HEK293 (cell line): ENCODE measurements at regions not wholly inside any gene's neighbourhood (a gene's known extent, or its start where the extent isn't known, plus 50 kb on each side); places are given as distances from the start of the nearest gene placed in this dataset.

Source experiments
- HOXC10 ChIP-seq: sonication (generic); formaldehyde crosslinking; IDR thresholded peaks from 2 replicates; pipeline ENCODE4 v1.8.1; 2023; ENCODE audit warnings: mild to moderate bottlenecking, missing genetic modification reagents
- TCF7L2 ChIP-seq: IDR thresholded peaks from 2 replicates; pipeline ENCODE4 v1.6.1; 2011; ENCODE audit warnings: low read depth, mild to moderate bottlenecking, inconsistent platforms, low read length, moderate library complexity, borderline replicate concordance
- ZBTB1 ChIP-seq: fragments of 450-650 bp; formaldehyde crosslinking; IDR thresholded peaks from 2 replicates; pipeline ENCODE4 v1.5.1; 2016; ENCODE audit warnings: missing biosample characterization, missing genetic modification characterization
- ZNF114 ChIP-seq: fragments of 450-650 bp; formaldehyde crosslinking; IDR thresholded peaks from 2 replicates; pipeline ENCODE4 v1.5.0; 2017; ENCODE audit warnings: missing biosample characterization, missing genetic modification characterization
- ZNF138 ChIP-seq: fragments of 450-650 bp; formaldehyde crosslinking; IDR thresholded peaks from 2 replicates; pipeline ENCODE4 v1.5.1; 2016; ENCODE audit warnings: missing biosample characterization, missing genetic modification characterization, borderline replicate concordance
- ZNF404 ChIP-seq: fragments of 450-650 bp; formaldehyde crosslinking; IDR thresholded peaks from 2 replicates; pipeline ENCODE4 v1.5.1; 2017; ENCODE audit warnings: missing biosample characterization, missing genetic modification characterization
- ZNF530 ChIP-seq: fragments of 450-650 bp; formaldehyde crosslinking; IDR thresholded peaks from 2 replicates; pipeline ENCODE4 v1.5.1; 2016; ENCODE audit warnings: low read depth, missing biosample characterization, missing genetic modification characterization
- ZXDB ChIP-seq: fragments of 450-650 bp; formaldehyde crosslinking; IDR thresholded peaks from 2 replicates; pipeline ENCODE4 v1.5.1; 2016; ENCODE audit warnings: missing biosample characterization, missing genetic modification characterization
- TF ChIP-seq, protein P1 (sequence below): fragments of 450-650 bp; formaldehyde crosslinking; IDR thresholded peaks from 2 replicates; pipeline ENCODE4 v1.5.1; 2016; ENCODE audit warnings: missing biosample characterization, missing genetic modification characterization
- TF ChIP-seq, protein P2 (sequence below): fragments of 450-650 bp; formaldehyde crosslinking; IDR thresholded peaks from 2 replicates; pipeline ENCODE4 v1.5.1; 2016; ENCODE audit warnings: missing biosample characterization, missing genetic modification characterization
- TF ChIP-seq, protein P3 (sequence below): IDR thresholded peaks from 2 replicates; pipeline ENCODE4 v1.6.1; 2011; ENCODE audit warnings: mild to moderate bottlenecking, low read depth, low read length, borderline replicate concordance
- TF ChIP-seq, protein P4 (sequence below): fragments of 450-650 bp; formaldehyde crosslinking; IDR thresholded peaks from 2 replicates; pipeline ENCODE4 v1.5.1; 2016; ENCODE audit warnings: missing biosample characterization, missing genetic modification characterization

DNA sequence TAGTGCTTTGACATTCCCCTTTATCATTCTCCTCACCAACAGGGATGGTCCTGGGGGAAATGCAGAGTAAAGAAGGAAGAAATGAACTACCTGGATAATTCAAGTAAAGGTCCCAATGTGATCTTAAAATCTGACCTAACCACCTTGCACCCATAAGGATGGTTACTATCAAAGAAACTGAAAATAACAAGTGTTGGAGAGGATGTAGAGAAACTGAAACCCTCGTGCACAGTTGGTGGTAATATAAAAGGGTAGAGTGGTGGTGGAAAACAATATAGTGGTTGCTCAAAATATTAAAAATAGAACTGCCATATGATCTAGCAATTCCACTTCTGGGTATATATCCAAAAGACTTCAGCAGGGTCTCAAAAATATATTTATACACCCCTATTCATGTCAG lies 298.6 kb upstream of the PPARGC1A start:
- no peak for TF ChIP-seq TCF7L2
- TF ChIP-seq, protein P1, sequence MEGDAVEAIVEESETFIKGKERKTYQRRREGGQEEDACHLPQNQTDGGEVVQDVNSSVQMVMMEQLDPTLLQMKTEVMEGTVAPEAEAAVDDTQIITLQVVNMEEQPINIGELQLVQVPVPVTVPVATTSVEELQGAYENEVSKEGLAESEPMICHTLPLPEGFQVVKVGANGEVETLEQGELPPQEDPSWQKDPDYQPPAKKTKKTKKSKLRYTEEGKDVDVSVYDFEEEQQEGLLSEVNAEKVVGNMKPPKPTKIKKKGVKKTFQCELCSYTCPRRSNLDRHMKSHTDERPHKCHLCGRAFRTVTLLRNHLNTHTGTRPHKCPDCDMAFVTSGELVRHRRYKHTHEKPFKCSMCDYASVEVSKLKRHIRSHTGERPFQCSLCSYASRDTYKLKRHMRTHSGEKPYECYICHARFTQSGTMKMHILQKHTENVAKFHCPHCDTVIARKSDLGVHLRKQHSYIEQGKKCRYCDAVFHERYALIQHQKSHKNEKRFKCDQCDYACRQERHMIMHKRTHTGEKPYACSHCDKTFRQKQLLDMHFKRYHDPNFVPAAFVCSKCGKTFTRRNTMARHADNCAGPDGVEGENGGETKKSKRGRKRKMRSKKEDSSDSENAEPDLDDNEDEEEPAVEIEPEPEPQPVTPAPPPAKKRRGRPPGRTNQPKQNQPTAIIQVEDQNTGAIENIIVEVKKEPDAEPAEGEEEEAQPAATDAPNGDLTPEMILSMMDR (tag by site-specific recombination), result no peak
- TF ChIP-seq ZNF404 (tag by site-specific recombination), result no peak
- TF ChIP-seq, protein P2, sequence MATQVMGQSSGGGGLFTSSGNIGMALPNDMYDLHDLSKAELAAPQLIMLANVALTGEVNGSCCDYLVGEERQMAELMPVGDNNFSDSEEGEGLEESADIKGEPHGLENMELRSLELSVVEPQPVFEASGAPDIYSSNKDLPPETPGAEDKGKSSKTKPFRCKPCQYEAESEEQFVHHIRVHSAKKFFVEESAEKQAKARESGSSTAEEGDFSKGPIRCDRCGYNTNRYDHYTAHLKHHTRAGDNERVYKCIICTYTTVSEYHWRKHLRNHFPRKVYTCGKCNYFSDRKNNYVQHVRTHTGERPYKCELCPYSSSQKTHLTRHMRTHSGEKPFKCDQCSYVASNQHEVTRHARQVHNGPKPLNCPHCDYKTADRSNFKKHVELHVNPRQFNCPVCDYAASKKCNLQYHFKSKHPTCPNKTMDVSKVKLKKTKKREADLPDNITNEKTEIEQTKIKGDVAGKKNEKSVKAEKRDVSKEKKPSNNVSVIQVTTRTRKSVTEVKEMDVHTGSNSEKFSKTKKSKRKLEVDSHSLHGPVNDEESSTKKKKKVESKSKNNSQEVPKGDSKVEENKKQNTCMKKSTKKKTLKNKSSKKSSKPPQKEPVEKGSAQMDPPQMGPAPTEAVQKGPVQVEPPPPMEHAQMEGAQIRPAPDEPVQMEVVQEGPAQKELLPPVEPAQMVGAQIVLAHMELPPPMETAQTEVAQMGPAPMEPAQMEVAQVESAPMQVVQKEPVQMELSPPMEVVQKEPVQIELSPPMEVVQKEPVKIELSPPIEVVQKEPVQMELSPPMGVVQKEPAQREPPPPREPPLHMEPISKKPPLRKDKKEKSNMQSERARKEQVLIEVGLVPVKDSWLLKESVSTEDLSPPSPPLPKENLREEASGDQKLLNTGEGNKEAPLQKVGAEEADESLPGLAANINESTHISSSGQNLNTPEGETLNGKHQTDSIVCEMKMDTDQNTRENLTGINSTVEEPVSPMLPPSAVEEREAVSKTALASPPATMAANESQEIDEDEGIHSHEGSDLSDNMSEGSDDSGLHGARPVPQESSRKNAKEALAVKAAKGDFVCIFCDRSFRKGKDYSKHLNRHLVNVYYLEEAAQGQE, result no peak
- TF ChIP-seq ZNF530 (tag by site-specific recombination), result no peak
- no peak for TF ChIP-seq ZBTB1 (tag by site-specific recombination)
- no peak for TF ChIP-seq ZNF138 (tag by site-specific recombination)
- no peak for TF ChIP-seq HOXC10
- TF ChIP-seq, protein P3, sequence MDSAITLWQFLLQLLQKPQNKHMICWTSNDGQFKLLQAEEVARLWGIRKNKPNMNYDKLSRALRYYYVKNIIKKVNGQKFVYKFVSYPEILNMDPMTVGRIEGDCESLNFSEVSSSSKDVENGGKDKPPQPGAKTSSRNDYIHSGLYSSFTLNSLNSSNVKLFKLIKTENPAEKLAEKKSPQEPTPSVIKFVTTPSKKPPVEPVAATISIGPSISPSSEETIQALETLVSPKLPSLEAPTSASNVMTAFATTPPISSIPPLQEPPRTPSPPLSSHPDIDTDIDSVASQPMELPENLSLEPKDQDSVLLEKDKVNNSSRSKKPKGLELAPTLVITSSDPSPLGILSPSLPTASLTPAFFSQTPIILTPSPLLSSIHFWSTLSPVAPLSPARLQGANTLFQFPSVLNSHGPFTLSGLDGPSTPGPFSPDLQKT, result no peak
- TF ChIP-seq ZNF114, result no peak
- TF ChIP-seq ZXDB (tag by site-specific recombination), result no peak
- TF ChIP-seq, protein P4, sequence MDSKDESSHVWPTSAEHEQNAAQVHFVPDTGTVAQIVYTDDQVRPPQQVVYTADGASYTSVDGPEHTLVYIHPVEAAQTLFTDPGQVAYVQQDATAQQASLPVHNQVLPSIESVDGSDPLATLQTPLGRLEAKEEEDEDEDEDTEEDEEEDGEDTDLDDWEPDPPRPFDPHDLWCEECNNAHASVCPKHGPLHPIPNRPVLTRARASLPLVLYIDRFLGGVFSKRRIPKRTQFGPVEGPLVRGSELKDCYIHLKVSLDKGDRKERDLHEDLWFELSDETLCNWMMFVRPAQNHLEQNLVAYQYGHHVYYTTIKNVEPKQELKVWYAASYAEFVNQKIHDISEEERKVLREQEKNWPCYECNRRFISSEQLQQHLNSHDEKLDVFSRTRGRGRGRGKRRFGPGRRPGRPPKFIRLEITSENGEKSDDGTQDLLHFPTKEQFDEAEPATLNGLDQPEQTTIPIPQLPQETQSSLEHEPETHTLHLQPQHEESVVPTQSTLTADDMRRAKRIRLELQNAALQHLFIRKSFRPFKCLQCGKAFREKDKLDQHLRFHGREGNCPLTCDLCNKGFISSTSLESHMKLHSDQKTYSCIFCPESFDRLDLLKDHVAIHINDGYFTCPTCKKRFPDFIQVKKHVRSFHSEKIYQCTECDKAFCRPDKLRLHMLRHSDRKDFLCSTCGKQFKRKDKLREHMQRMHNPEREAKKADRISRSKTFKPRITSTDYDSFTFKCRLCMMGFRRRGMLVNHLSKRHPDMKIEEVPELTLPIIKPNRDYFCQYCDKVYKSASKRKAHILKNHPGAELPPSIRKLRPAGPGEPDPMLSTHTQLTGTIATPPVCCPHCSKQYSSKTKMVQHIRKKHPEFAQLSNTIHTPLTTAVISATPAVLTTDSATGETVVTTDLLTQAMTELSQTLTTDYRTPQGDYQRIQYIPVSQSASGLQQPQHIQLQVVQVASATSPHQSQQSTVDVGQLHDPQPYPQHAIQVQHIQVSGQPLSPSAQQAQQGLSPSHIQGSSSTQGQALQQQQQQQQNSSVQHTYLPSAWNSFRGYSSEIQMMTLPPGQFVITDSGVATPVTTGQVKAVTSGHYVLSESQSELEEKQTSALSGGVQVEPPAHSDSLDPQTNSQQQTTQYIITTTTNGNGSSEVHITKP (tag by site-specific recombination), result no peak
